Activated CD4-positive, alpha-beta memory T cell treated with anti-CD3 and anti-CD28 coated beads for 36 hours (primary cell): ENCODE measurements at regions not wholly inside any gene's neighbourhood (a gene's known extent, or its start where the extent isn't known, plus 50 kb on each side); places are given as distances from the start of the nearest gene placed in this dataset.
A peak's percentile ranks its signal among the peaks of the same experiment; 100 is the strongest.

ENCODE experiments used
- CTCF ChIA-PET: fragments of 350-600 bp; sonication (Branson Sonifier 250); formaldehyde crosslinking; loops from one replicate; lab custom pipeline; 2021; ENCODE audit warnings: antibody characterized with exemption, inconsistent platforms; lab: Charles Lee
- POLR2A ChIA-PET: fragments of 350-600 bp; sonication (Branson Sonifier 250); formaldehyde crosslinking; loops from one replicate; lab custom pipeline; 2021; ENCODE audit warnings: antibody characterized with exemption; lab: Charles Lee
- DNase-seq: peaks from one replicate; pipeline ENCODE4 v3.0.0-alpha.2; 2020
- H3K27ac Mint-ChIP-seq: one replicate; pipeline ENCODE4 v1.8.0; 2021; ENCODE audit warnings: mixed read lengths
- H3K27me3 Mint-ChIP-seq: one replicate; pipeline ENCODE4 v1.8.0; 2021; ENCODE audit warnings: mixed read lengths
- H3K36me3 Mint-ChIP-seq: one replicate; pipeline ENCODE4 v1.8.0; 2021; ENCODE audit warnings: mixed read lengths
- H3K4me1 Mint-ChIP-seq: one replicate; pipeline ENCODE4 v1.8.0; 2021; ENCODE audit warnings: low read depth, mixed read lengths
- H3K4me3 Mint-ChIP-seq: one replicate; pipeline ENCODE4 v1.8.0; 2021; ENCODE audit warnings: mild to moderate bottlenecking, mixed read lengths
- H3K9me3 Mint-ChIP-seq: one replicate; pipeline ENCODE4 v1.8.0; 2021; ENCODE audit warnings: mixed read lengths
- intact Hi-C: fragments of 100-400 bp; cut with micrococcal nuclease; formaldehyde crosslinking; loops from one replicate; pipeline ENCODE4 v1.15.1; 2023

GRCh38 chr13:27000686-27001085, 170.9 kb downstream of the USP12 start:
- ChIA-PET POLR2A (no interaction called here), CTCF (interaction anchor here (1.3 kb wide), 1 partner anchor 15 kb away, joined by 6 read pairs; no protein-coding TSS in a partner anchor)
- no peaks in the 10 kb centered on the region for H3K36me3 Mint-ChIP-seq
- H3K9me3 Mint-ChIP-seq, result peaks cover 4% of the 10 kb centered on the region
- H3K27me3 Mint-ChIP-seq, result peaks cover 49% of the 10 kb centered on the region
- no peak overlapping the region for H3K4me3 Mint-ChIP-seq
- H3K27ac Mint-ChIP-seq, result no peak overlapping the region
- peaks cover 8% of the 10 kb centered on the region for H3K4me1 Mint-ChIP-seq
- no peak for DNase-seq
- intact Hi-C loops, result no loop called here

GRCh38 chr13:26999499-26999898, 172.1 kb downstream of the USP12 start:
- ChIA-PET CTCF (interaction anchor here (0.6 kb wide), 1 partner anchor 730 kb away, joined by 3 read pairs; no protein-coding TSS in a partner anchor), POLR2A (no interaction called here)
- intact Hi-C loops, result loop anchor here (5.0 kb wide), 1 partner anchor 203 kb away; no protein-coding TSS in a partner anchor
- no peak overlapping the region for H3K27ac Mint-ChIP-seq
- H3K9me3 Mint-ChIP-seq, result peaks cover 4% of the 10 kb centered on the region
- H3K27me3 Mint-ChIP-seq, result peaks cover 46% of the 10 kb centered on the region
- no peaks in the 10 kb centered on the region for H3K36me3 Mint-ChIP-seq
- no peak for DNase-seq
- no peak overlapping the region for H3K4me3 Mint-ChIP-seq
- H3K4me1 Mint-ChIP-seq, result peaks cover 8% of the 10 kb centered on the region

GRCh38 chr13:26998292-26998691, 173.3 kb downstream of the USP12 start:
- no peak overlapping the region for H3K4me3 Mint-ChIP-seq
- ChIA-PET POLR2A (interaction anchor here (2.4 kb wide), 1 partner anchor 8 kb away, joined by 8 read pairs; no protein-coding TSS in a partner anchor), CTCF (interaction anchor here (1.4 kb wide), 1 partner anchor 364 kb away, joined by 4 read pairs; no protein-coding TSS in a partner anchor)
- peaks cover 4% of the 10 kb centered on the region for H3K9me3 Mint-ChIP-seq
- DNase-seq, result no peak
- intact Hi-C loops, result loop anchor here (5.0 kb wide), 1 partner anchor 204 kb away; no protein-coding TSS in a partner anchor
- no peak overlapping the region for H3K27ac Mint-ChIP-seq
- H3K4me1 Mint-ChIP-seq, result peaks cover 8% of the 10 kb centered on the region
- H3K27me3 Mint-ChIP-seq, result peaks cover 39% of the 10 kb centered on the region
- H3K36me3 Mint-ChIP-seq, result no peaks in the 10 kb centered on the region

- DNase-seq, result peak; percentile 48
- intact Hi-C loops, result loop anchor here (1.0 to 5.0 kb wide), 2 partner anchors 134 to 205 kb away; no protein-coding TSS in a partner anchor
- Mint-ChIP-seq H3K27me3 (peaks cover 31% of the 10 kb centered on the region), H3K36me3 (no peaks in the 10 kb centered on the region), H3K9me3 (peaks cover 4% of the 10 kb centered on the region), H3K4me1 (peaks cover 8% of the 10 kb centered on the region), H3K27ac (peak overlapping the region; percentile 14), H3K4me3 (no peak overlapping the region)
- CTCF ChIA-PET, result interaction anchor here (0.7 to 2.9 kb wide), 5 partner anchors 12 to 1609 kb away, joined by 3 to 10 read pairs (median 4); no protein-coding TSS in a partner anchor
- POLR2A ChIA-PET, result interaction anchor here (0.9 to 2.4 kb wide), 3 partner anchors 9 to 135 kb away, joined by 4 to 8 read pairs (median 4); no protein-coding TSS in a partner anchor
These were observed 174.5 kb downstream of the USP12 start for GRCh38 chr13:26996965-26997752.

- DNase-seq, result no peak
- H3K4me1 Mint-ChIP-seq, result peaks cover 8% of the 10 kb centered on the region
- H3K27ac Mint-ChIP-seq, result no peak overlapping the region
- peaks cover 27% of the 10 kb centered on the region for H3K27me3 Mint-ChIP-seq
- H3K4me3 Mint-ChIP-seq, result no peak overlapping the region
- H3K9me3 Mint-ChIP-seq, result peaks cover 4% of the 10 kb centered on the region
- intact Hi-C loops, result loop anchor here (5.0 kb wide), 1 partner anchor 207 kb away; no protein-coding TSS in a partner anchor
- CTCF ChIA-PET, result interaction anchor here (2.9 kb wide), 1 partner anchor 10 kb away, joined by 10 read pairs; no protein-coding TSS in a partner anchor
- H3K36me3 Mint-ChIP-seq, result no peaks in the 10 kb centered on the region
- POLR2A ChIA-PET, result no interaction called here
These were observed 176.5 kb downstream of the USP12 start for GRCh38 chr13:26995159-26995558.

GRCh38 chr13:26993780-26994179, 177.8 kb downstream of the USP12 start:
- Mint-ChIP-seq H3K4me1 (peaks cover 8% of the 10 kb centered on the region), H3K36me3 (no peaks in the 10 kb centered on the region), H3K27ac (no peak overlapping the region), H3K27me3 (peaks cover 23% of the 10 kb centered on the region), H3K9me3 (peaks cover 4% of the 10 kb centered on the region), H3K4me3 (no peak overlapping the region)
- intact Hi-C loops, result no loop called here
- POLR2A ChIA-PET, result no interaction called here
- no peak for DNase-seq
- CTCF ChIA-PET, result interaction anchor here (1.0 to 1.2 kb wide), 3 partner anchors 9 to 366 kb away, joined by 3 to 7 read pairs (median 5); partner anchors contain the start of gene RASL11A

GRCh38 chr13:26992951-26993719, 178.5 kb downstream of the USP12 start:
- intact Hi-C loops, result no loop called here
- Mint-ChIP-seq H3K27me3 (peaks cover 20% of the 10 kb centered on the region), H3K4me1 (peaks cover 8% of the 10 kb centered on the region), H3K27ac (no peak overlapping the region), H3K4me3 (no peak overlapping the region), H3K36me3 (no peaks in the 10 kb centered on the region), H3K9me3 (peaks cover 4% of the 10 kb centered on the region)
- DNase-seq, result no peak
- ChIA-PET CTCF (interaction anchor here (1.2 kb wide), 2 partner anchors 277 to 367 kb away, joined by 3 to 5 read pairs; partner anchors contain the start of gene RASL11A), POLR2A (no interaction called here)

GRCh38 chr13:26991508-26992181, 180.0 kb downstream of the USP12 start:
- POLR2A ChIA-PET, result no interaction called here

GRCh38 chr13:26989957-26990713, 181.5 kb downstream of the USP12 start:
- no peak overlapping the region for H3K27ac Mint-ChIP-seq
- no peak overlapping the region for H3K4me3 Mint-ChIP-seq
- ChIA-PET CTCF (interaction anchor here (0.5 to 6.1 kb wide), 2 partner anchors 100 to 372 kb away, joined by 3 to 211 read pairs; no protein-coding TSS in a partner anchor), POLR2A (no interaction called here)
- H3K4me1 Mint-ChIP-seq, result no peaks in the 10 kb centered on the region
- H3K36me3 Mint-ChIP-seq, result no peaks in the 10 kb centered on the region
- intact Hi-C loops, result loop anchor here (10.0 kb wide), 1 partner anchor 835 kb away; no protein-coding TSS in a partner anchor
- DNase-seq, result no peak
- H3K27me3 Mint-ChIP-seq, result peaks cover 7% of the 10 kb centered on the region
- H3K9me3 Mint-ChIP-seq, result no peaks in the 10 kb centered on the region

More at GRCh38 chr13:26991508-26992181, 180.0 kb downstream of the USP12 start:
- Mint-ChIP-seq H3K27me3 (peaks cover 19% of the 10 kb centered on the region), H3K27ac (no peak overlapping the region), H3K4me3 (no peak overlapping the region), H3K4me1 (no peaks in the 10 kb centered on the region), H3K36me3 (no peaks in the 10 kb centered on the region), H3K9me3 (peaks cover 3% of the 10 kb centered on the region)
- DNase-seq, result no peak
- intact Hi-C loops, result no loop called here
- CTCF ChIA-PET, result no interaction called here

GRCh38 chr13:26989261-26989956, 182.2 kb downstream of the USP12 start:
- no peaks in the 10 kb centered on the region for H3K9me3 Mint-ChIP-seq
- ChIA-PET CTCF (interaction anchor here (0.5 to 6.1 kb wide), 2 partner anchors 101 to 372 kb away, joined by 3 to 211 read pairs; no protein-coding TSS in a partner anchor), POLR2A (no interaction called here)
- H3K27me3 Mint-ChIP-seq, result peaks cover 6% of the 10 kb centered on the region
- intact Hi-C loops, result loop anchor here (10.0 kb wide), 1 partner anchor 835 kb away; no protein-coding TSS in a partner anchor
- no peak overlapping the region for H3K4me3 Mint-ChIP-seq
- no peak overlapping the region for H3K27ac Mint-ChIP-seq
- DNase-seq, result no peak
- no peaks in the 10 kb centered on the region for H3K4me1 Mint-ChIP-seq
- H3K36me3 Mint-ChIP-seq, result no peaks in the 10 kb centered on the region
